RWPE1 (cell line): ENCODE measurements at regions not wholly inside any gene's neighbourhood (a gene's known extent, or its start where the extent isn't known, plus 50 kb on each side); places are given as distances from the start of the nearest gene placed in this dataset.

Source experiments
- CTCF ChIA-PET: fragments of 350-600 bp; sonication (Branson Sonifier 250); formaldehyde crosslinking; extraction: SDS; loops from one replicate; lab custom pipeline; 2021; lab: Yijun Ruan, JAX
- POLR2A ChIA-PET: fragments of 400-600 bp; formaldehyde crosslinking; extraction: SDS; loops from one replicate; lab custom pipeline; 2020; ENCODE audit warnings: antibody characterized with exemption; ENCODE audit not compliant: low non-redundant PET; lab: Yijun Ruan, JAX
- DNase-seq: peaks from one replicate; pipeline ENCODE4 v3.0.0; 2012; ENCODE audit warnings: low spot score
- H3K27ac ChIP-seq: fragments of 450-650 bp; 2 replicates; pipeline ENCODE4 v1.5.1; 2017
- CTCF ChIP-seq: fragments of 450-650 bp; conservative IDR thresholded peaks from 2 replicates; pipeline ENCODE4 v1.5.1; 2017; ENCODE audit warnings: low read depth, mild to moderate bottlenecking

- ChIA-PET CTCF (interaction anchor here (0.5 to 0.7 kb wide), 2 partner anchors 8 to 156 kb away, joined by 3 to 5 read pairs; no protein-coding TSS in a partner anchor), POLR2A (no interaction called here)
- no peak for TF ChIP-seq CTCF
- peak; percentile 45 for DNase-seq
- no peak overlapping the region; the same call in 1 of the 2 replicates for H3K27ac ChIP-seq
Observed at GRCh38 chr13:99057310-99057975, 79.6 kb upstream of the DOCK9 start.

GRCh38 chr13:99058527-99059495 lies 80.9 kb upstream of the DOCK9 start:
- H3K27ac ChIP-seq, result peak overlapping the region; percentile 76
- no peak for DNase-seq
- CTCF ChIA-PET, result interaction anchor here (0.5 kb wide), 1 partner anchor 10 kb away, joined by 3 read pairs; no protein-coding TSS in a partner anchor
- POLR2A ChIA-PET, result no interaction called here
- TF ChIP-seq CTCF, result no peak

GRCh38 chr13:99059498-99060075 lies 81.7 kb upstream of the DOCK9 start:
- TF ChIP-seq CTCF, result no peak
- POLR2A ChIA-PET, result no interaction called here
- DNase-seq, result no peak
- no peak overlapping the region for H3K27ac ChIP-seq
- CTCF ChIA-PET, result interaction anchor here (0.5 kb wide), 1 partner anchor 9 kb away, joined by 3 read pairs; no protein-coding TSS in a partner anchor

GRCh38 chr13:99061411-99061810 lies 83.5 kb upstream of the DOCK9 start:
- H3K27ac ChIP-seq, result peak overlapping the region; percentile 39; the same call in 1 of the 2 replicates
- CTCF ChIA-PET, result no interaction called here
- POLR2A ChIA-PET, result no interaction called here
- TF ChIP-seq CTCF, result no peak
- DNase-seq, result no peak

- peak overlapping the region; percentile 69 for H3K27ac ChIP-seq
- POLR2A ChIA-PET, result no interaction called here
- CTCF ChIA-PET, result no interaction called here
- DNase-seq, result peak; percentile 30
- no peak for TF ChIP-seq CTCF
Observed at GRCh38 chr13:99062593-99062992, 84.7 kb upstream of the DOCK9 start.

GRCh38 chr13:99063178-99063577 lies 85.3 kb upstream of the DOCK9 start:
- ChIA-PET POLR2A (no interaction called here), CTCF (no interaction called here)
- peak overlapping the region; percentile 69 for H3K27ac ChIP-seq
- no peak for TF ChIP-seq CTCF
- DNase-seq, result no peak
